ENCODE measurements at regions not wholly inside any gene's neighbourhood (a gene's known extent, or its start where the extent isn't known, plus 50 kb on each side); places are given as distances from the start of the nearest gene placed in this dataset.

- TF ChIP-seq CTCF (IDR thresholded peaks at IDR 0.05; ENCODE audit: low read depth, low read length, poor library complexity, severe bottlenecking): no peak
- no peak for TF ChIP-seq EZH2phosphoT487 (IDR thresholded peaks at IDR 0.05; ENCODE audit: borderline replicate concordance, low read length)
Measured at GRCh38 chr3:1798711-1799405, 299.8 kb upstream of the CNTN4 start.
